A549 (cell line): ENCODE measurements at regions not wholly inside any gene's neighbourhood (a gene's known extent, or its start where the extent isn't known, plus 50 kb on each side); places are given as distances from the start of the nearest gene placed in this dataset.

ENCODE experiments used
- CEBPB ChIP-seq, 2 experiments: fragments of >200 bp in 1 of 2; sonication (Bioruptor Twin) in 1 of 2; formaldehyde crosslinking in 1 of 2; IDR thresholded peaks; 2 replicates each; pipeline ENCODE4 v1.6.1; 2012 to 2016
- CTCF ChIP-seq: fragments of >200 bp; sonication (Bioruptor Twin); formaldehyde crosslinking; IDR thresholded peaks from 3 replicates; pipeline ENCODE4 v1.5.1; 2016
- ELK1 ChIP-seq: fragments of 150-350 bp; IDR thresholded peaks from 2 replicates; pipeline ENCODE4 v1.6.1; 2014; ENCODE audit warnings: low read depth, mild to moderate bottlenecking, low read length
- EP300 ChIP-seq, 2 experiments: fragments of >200 bp; sonication (Bioruptor Twin); formaldehyde crosslinking; IDR thresholded peaks; 2 replicates in 1 of 2; 3 replicates in 1 of 2; pipeline ENCODE4 v1.6.1; 2016 to 2017
- HDAC2 ChIP-seq: fragments of 200-600 bp; sonication (generic); IDR thresholded peaks from 2 replicates; pipeline ENCODE4 v1.6.1; 2016
- HOXB5 ChIP-seq: fragments of 250-450 bp; sonication (Bioruptor Pico); IDR thresholded peaks from 2 replicates; pipeline ENCODE4 v1.5.0; 2020; ENCODE audit warnings: mild to moderate bottlenecking, moderate library complexity
- KDM5A ChIP-seq: fragments of 200-600 bp; sonication (generic); IDR thresholded peaks from 2 replicates; pipeline ENCODE4 v1.6.1; 2016; ENCODE audit warnings: antibody characterized with exemption, mild to moderate bottlenecking
- NFE2L2 ChIP-seq: fragments of 150-350 bp; conservative IDR thresholded peaks from 2 replicates; pipeline ENCODE4 v1.6.1; 2014; ENCODE audit warnings: low read length
- PBX3 ChIP-seq: IDR thresholded peaks from 2 replicates; pipeline ENCODE4 v1.6.1; 2012
- TF ChIP-seq, protein P1 (sequence below): IDR thresholded peaks from 2 replicates; pipeline ENCODE4 v1.6.1; 2012

DNA sequence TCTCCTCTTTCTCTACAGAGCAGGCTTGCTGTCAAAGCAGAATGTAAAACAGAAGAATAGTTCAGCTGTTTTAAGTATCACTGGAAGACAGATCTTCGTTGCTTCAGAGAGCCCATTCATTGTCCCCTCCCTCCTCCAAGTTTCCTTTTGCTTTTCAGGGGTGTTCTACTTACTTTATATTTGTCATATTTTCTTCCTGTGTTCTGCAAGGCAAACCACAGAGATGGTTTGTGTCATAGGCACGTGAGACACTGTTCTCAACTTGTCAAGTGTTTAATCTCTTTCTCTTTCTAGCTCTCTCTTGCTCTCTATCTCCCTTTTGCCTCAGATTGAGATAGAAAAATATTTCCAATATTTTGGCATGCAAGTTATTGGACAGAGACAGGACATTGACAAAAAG, 228.9 kb upstream of the DEFB112 start:
- TF ChIP-seq CTCF (no peak), KDM5A (no peak), ELK1 (no peak), HDAC2 (no peak), CEBPB (IDR thresholded peaks at IDR 0.05) (no peak), NFE2L2 (no peak), EP300 (IDR thresholded peaks at IDR 0.05) (no peak), PBX3 (no peak), HOXB5 (CRISPR knock-in tag) (no peak)
- TF ChIP-seq, protein P1, sequence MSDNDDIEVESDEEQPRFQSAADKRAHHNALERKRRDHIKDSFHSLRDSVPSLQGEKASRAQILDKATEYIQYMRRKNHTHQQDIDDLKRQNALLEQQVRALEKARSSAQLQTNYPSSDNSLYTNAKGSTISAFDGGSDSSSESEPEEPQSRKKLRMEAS: no peak
